ENCODE measurements at regions not wholly inside any gene's neighbourhood (a gene's known extent, or its start where the extent isn't known, plus 50 kb on each side); places are given as distances from the start of the nearest gene placed in this dataset.

GRCh38 chr12:74129702-74130101 lies 407.9 kb upstream of the ATXN7L3B start:
- H3K4me3 ChIP-seq, result no peak overlapping the region
- no peaks in the 10 kb centered on the region for H3K4me1 ChIP-seq
- H3K27me3 ChIP-seq, result no peaks in the 10 kb centered on the region
- H3K36me3 ChIP-seq, result no peaks in the 10 kb centered on the region
- TF ChIP-seq, protein P1, sequence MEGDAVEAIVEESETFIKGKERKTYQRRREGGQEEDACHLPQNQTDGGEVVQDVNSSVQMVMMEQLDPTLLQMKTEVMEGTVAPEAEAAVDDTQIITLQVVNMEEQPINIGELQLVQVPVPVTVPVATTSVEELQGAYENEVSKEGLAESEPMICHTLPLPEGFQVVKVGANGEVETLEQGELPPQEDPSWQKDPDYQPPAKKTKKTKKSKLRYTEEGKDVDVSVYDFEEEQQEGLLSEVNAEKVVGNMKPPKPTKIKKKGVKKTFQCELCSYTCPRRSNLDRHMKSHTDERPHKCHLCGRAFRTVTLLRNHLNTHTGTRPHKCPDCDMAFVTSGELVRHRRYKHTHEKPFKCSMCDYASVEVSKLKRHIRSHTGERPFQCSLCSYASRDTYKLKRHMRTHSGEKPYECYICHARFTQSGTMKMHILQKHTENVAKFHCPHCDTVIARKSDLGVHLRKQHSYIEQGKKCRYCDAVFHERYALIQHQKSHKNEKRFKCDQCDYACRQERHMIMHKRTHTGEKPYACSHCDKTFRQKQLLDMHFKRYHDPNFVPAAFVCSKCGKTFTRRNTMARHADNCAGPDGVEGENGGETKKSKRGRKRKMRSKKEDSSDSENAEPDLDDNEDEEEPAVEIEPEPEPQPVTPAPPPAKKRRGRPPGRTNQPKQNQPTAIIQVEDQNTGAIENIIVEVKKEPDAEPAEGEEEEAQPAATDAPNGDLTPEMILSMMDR (IDR thresholded peaks at IDR 0.05), result no peak
- no peak for TF ChIP-seq POLR2AphosphoS5 (IDR thresholded peaks at IDR 0.05)
- TF ChIP-seq POLR2A (IDR thresholded peaks at IDR 0.05), result no peak
- TF ChIP-seq EP300 (IDR thresholded peaks at IDR 0.05), result no peak
- whole genome bisulfite sequencing, result 56% methylated on average over 2 of the region's 2 CpGs
- no peak overlapping the region for H3K27ac ChIP-seq
- H3K9me3 ChIP-seq, result no peaks in the 10 kb centered on the region
- DNase-seq (ENCODE audit: low spot score in 2 of 2), result no peak

- Histone ChIP-seq H3K27ac (no peak overlapping the region), H3K9me3 (no peaks in the 10 kb centered on the region), H3K36me3 (no peaks in the 10 kb centered on the region), H3K27me3 (no peaks in the 10 kb centered on the region), H3K4me1 (no peaks in the 10 kb centered on the region), H3K4me3 (no peak overlapping the region)
- no peak for DNase-seq (ENCODE audit: low spot score in 2 of 2)
- no peak for TF ChIP-seq POLR2AphosphoS5 (IDR thresholded peaks at IDR 0.05)
- no peak for TF ChIP-seq EP300 (IDR thresholded peaks at IDR 0.05)
- TF ChIP-seq, protein P1 (IDR thresholded peaks at IDR 0.05), result no peak
- no peak for TF ChIP-seq POLR2A (IDR thresholded peaks at IDR 0.05)
- 89% methylated on average over 4 of the region's 4 CpGs for WGBS
Measured at GRCh38 chr12:74144396-74144795, 393.2 kb upstream of the ATXN7L3B start.

DNA sequence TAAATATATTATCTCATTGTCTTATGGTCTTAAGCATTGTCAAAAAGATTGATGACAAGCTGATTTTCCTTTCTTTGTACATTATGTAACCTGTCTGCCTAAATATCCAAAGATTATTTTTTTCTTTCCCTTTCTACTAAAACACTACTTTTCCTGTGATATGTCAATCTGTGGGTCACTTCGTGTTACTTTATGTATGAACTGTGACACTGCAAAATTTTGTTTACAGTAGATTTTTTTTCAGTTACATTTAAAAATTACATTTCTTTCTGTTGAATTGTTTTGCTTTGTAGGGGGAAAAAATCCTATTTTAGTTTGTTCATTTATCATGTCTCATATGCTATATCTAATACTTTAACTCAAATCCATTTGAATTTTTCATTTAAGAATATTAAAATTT lies 392.3 kb upstream of the ATXN7L3B start:
- Histone ChIP-seq H3K4me3 (no peak overlapping the region), H3K9me3 (no peaks in the 10 kb centered on the region), H3K27me3 (no peaks in the 10 kb centered on the region), H3K27ac (no peak overlapping the region), H3K4me1 (no peaks in the 10 kb centered on the region), H3K36me3 (no peaks in the 10 kb centered on the region)
- TF ChIP-seq EP300 (IDR thresholded peaks at IDR 0.05) (no peak), POLR2A (IDR thresholded peaks at IDR 0.05) (no peak), POLR2AphosphoS5 (IDR thresholded peaks at IDR 0.05) (no peak)
- TF ChIP-seq, protein P1 (IDR thresholded peaks at IDR 0.05), result no peak
- 63% methylated on average over 1 of the region's 1 CpG for WGBS
- no peak for DNase-seq (ENCODE audit: low spot score in 2 of 2)

DNA sequence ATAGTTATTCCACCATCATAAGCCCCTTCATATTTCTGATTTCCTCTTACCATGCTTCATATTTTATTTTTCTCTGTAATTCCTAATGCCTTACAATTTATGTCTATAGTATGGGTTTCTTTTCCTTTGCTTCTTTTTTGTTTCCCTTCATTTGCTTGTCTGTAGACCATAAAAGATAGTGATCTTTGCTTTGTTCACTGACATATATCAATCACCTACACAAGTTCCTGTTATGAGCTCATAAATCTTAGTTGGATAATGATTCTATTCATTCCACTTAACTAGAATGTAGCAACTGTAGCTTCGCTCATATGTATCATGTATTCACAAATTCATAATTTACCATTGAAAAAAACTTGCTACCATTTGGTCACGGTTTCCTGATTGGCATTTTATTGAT lies 388.8 kb upstream of the ATXN7L3B start:
- H3K4me1 ChIP-seq, result no peaks in the 10 kb centered on the region
- no peak for TF ChIP-seq POLR2AphosphoS5 (IDR thresholded peaks at IDR 0.05)
- no peak for TF ChIP-seq EP300 (IDR thresholded peaks at IDR 0.05)
- no peak for TF ChIP-seq POLR2A (IDR thresholded peaks at IDR 0.05)
- TF ChIP-seq, protein P1 (IDR thresholded peaks at IDR 0.05), result no peak
- H3K36me3 ChIP-seq, result no peaks in the 10 kb centered on the region
- H3K27me3 ChIP-seq, result no peaks in the 10 kb centered on the region
- no peak overlapping the region for H3K4me3 ChIP-seq
- 61% methylated on average over 2 of the region's 2 CpGs for WGBS
- no peak for DNase-seq (ENCODE audit: low spot score in 2 of 2)
- H3K27ac ChIP-seq, result no peak overlapping the region
- no peaks in the 10 kb centered on the region for H3K9me3 ChIP-seq

- WGBS, result 80% methylated on average over 2 of the region's 2 CpGs
- no peaks in the 10 kb centered on the region for H3K36me3 ChIP-seq
- H3K9me3 ChIP-seq, result no peaks in the 10 kb centered on the region
- TF ChIP-seq POLR2AphosphoS5 (IDR thresholded peaks at IDR 0.05) (no peak), EP300 (IDR thresholded peaks at IDR 0.05) (no peak), POLR2A (IDR thresholded peaks at IDR 0.05) (no peak)
- TF ChIP-seq, protein P1 (IDR thresholded peaks at IDR 0.05), result no peak
- no peak for DNase-seq (ENCODE audit: low spot score in 2 of 2)
- no peak overlapping the region for H3K4me3 ChIP-seq
- H3K4me1 ChIP-seq, result no peaks in the 10 kb centered on the region
- H3K27ac ChIP-seq, result no peak overlapping the region
- no peaks in the 10 kb centered on the region for H3K27me3 ChIP-seq
Measured at GRCh38 chr12:74152370-74152769, 385.3 kb upstream of the ATXN7L3B start.

Data from suprapubic skin (tissue), 4 donors.